ENCODE measurements at regions not wholly inside any gene's neighbourhood (a gene's known extent, or its start where the extent isn't known, plus 50 kb on each side); places are given as distances from the start of the nearest gene placed in this dataset.

- CTCF ChIA-PET, result no interaction called here
Measured at GRCh38 chr6:3609388-3609787, 142.1 kb downstream of the PXDC1 start.

GRCh38 chr6:3608159-3608558 is 143.4 kb downstream of the PXDC1 start:
- no peaks in the 10 kb centered on the region for H3K36me3 Mint-ChIP-seq (ENCODE audit: low read depth)
- DNase-seq (no peak), ATAC-seq (ENCODE audit: poor library complexity) (no peak)
- H3K4me3 Mint-ChIP-seq, result no peak overlapping the region
- TF ChIP-seq CTCF (IDR thresholded peaks at IDR 0.05), result no peak
- intact Hi-C loops (cut with DNase I, micrococcal nuclease), result no loop called here
- H3K4me1 Mint-ChIP-seq (ENCODE audit: low read depth), result no peaks in the 10 kb centered on the region
- CTCF ChIA-PET, result no interaction called here
- H3K27ac Mint-ChIP-seq, result no peak overlapping the region
- peaks cover 2% of the 10 kb centered on the region for H3K9me3 Mint-ChIP-seq
- no peak overlapping the region for H3K4me3 ChIP-seq (ENCODE audit: low read length)
- H3K9me3 ChIP-seq (ENCODE audit: control insufficient read depth in 1 of 2, insufficient read depth in 1 of 2, low read length in 2 of 2), result peaks cover 0 to 5% of the 10 kb centered on the region in 2 experiments
- peaks cover 41% of the 10 kb centered on the region for H3K27me3 Mint-ChIP-seq
- H3K27ac ChIP-seq (ENCODE audit: low read depth in 1 of 2, low read length in 2 of 2), result no peak overlapping the region
- POLR2A ChIA-PET, result no interaction called here
- peaks cover 0 to 7% of the 10 kb centered on the region in 2 experiments for H3K27me3 ChIP-seq (ENCODE audit: control insufficient read depth in 1 of 2, insufficient read depth in 2 of 2, low read length in 2 of 2)
- no peaks in the 10 kb centered on the region for H3K36me3 ChIP-seq (ENCODE audit: insufficient read depth, low read length)
- no peaks in the 10 kb centered on the region for H3K4me1 ChIP-seq (ENCODE audit: insufficient read depth, low read length)

More at GRCh38 chr6:3609388-3609787, 142.1 kb downstream of the PXDC1 start:
- Mint-ChIP-seq H3K4me3 (no peak overlapping the region), H3K9me3 (no peaks in the 10 kb centered on the region), H3K27ac (no peak overlapping the region), H3K27me3 (peaks cover 36% of the 10 kb centered on the region), H3K4me1 (ENCODE audit: low read depth) (no peaks in the 10 kb centered on the region), H3K36me3 (ENCODE audit: low read depth) (no peaks in the 10 kb centered on the region)
- no peak for ATAC-seq (ENCODE audit: poor library complexity)
- Histone ChIP-seq H3K27ac (ENCODE audit: low read depth in 1 of 2, low read length in 2 of 2) (no peak overlapping the region), H3K4me1 (ENCODE audit: insufficient read depth, low read length) (no peaks in the 10 kb centered on the region), H3K9me3 (ENCODE audit: control insufficient read depth in 1 of 2, insufficient read depth in 1 of 2, low read length in 2 of 2) (no peaks in the 10 kb centered on the region), H3K27me3 (ENCODE audit: control insufficient read depth in 1 of 2, insufficient read depth in 2 of 2, low read length in 2 of 2) (peaks cover 0 to 2% of the 10 kb centered on the region in 2 experiments), H3K4me3 (ENCODE audit: low read length) (no peak overlapping the region), H3K36me3 (ENCODE audit: insufficient read depth, low read length) (no peaks in the 10 kb centered on the region)
- intact Hi-C loops (cut with DNase I, micrococcal nuclease), result no loop called here
- no peak for DNase-seq
- no peak for TF ChIP-seq CTCF (IDR thresholded peaks at IDR 0.05)
- POLR2A ChIA-PET, result no interaction called here

GRCh38 chr6:3607599-3607998 is 143.9 kb downstream of the PXDC1 start:
- POLR2A ChIA-PET, result no interaction called here

More at GRCh38 chr6:3607599-3607998, 143.9 kb downstream of the PXDC1 start:
- Mint-ChIP-seq H3K27ac (no peak overlapping the region), H3K36me3 (ENCODE audit: low read depth) (no peaks in the 10 kb centered on the region), H3K27me3 (peaks cover 43% of the 10 kb centered on the region), H3K4me1 (ENCODE audit: low read depth) (no peaks in the 10 kb centered on the region), H3K9me3 (peaks cover 3% of the 10 kb centered on the region), H3K4me3 (no peak overlapping the region)
- Histone ChIP-seq H3K27me3 (ENCODE audit: control insufficient read depth in 1 of 2, insufficient read depth in 2 of 2, low read length in 2 of 2) (peaks cover 0 to 12% of the 10 kb centered on the region in 2 experiments), H3K9me3 (ENCODE audit: control insufficient read depth in 1 of 2, insufficient read depth in 1 of 2, low read length in 2 of 2) (peaks cover 4 to 10% of the 10 kb centered on the region in 2 experiments), H3K27ac (ENCODE audit: low read depth in 1 of 2, low read length in 2 of 2) (no peak overlapping the region), H3K4me3 (ENCODE audit: low read length) (no peak overlapping the region), H3K36me3 (ENCODE audit: insufficient read depth, low read length) (no peaks in the 10 kb centered on the region), H3K4me1 (ENCODE audit: insufficient read depth, low read length) (no peaks in the 10 kb centered on the region)
- TF ChIP-seq CTCF (IDR thresholded peaks at IDR 0.05), result no peak
- DNase-seq (no peak), ATAC-seq (ENCODE audit: poor library complexity) (no peak)
- intact Hi-C loops (cut with DNase I, micrococcal nuclease), result no loop called here
- CTCF ChIA-PET, result no interaction called here
